VCaP (cell line): ENCODE measurements at regions not wholly inside any gene's neighbourhood (a gene's known extent, or its start where the extent isn't known, plus 50 kb on each side); places are given as distances from the start of the nearest gene placed in this dataset.

Source experiments
- H3K27ac ChIP-seq: fragments of 450-650 bp; 2 replicates; pipeline ENCODE4 v1.5.1; 2017
- CTCF ChIP-seq: fragments of 450-650 bp; conservative IDR thresholded peaks from 2 replicates; pipeline ENCODE4 v1.5.1; 2017; ENCODE audit warnings: mild to moderate bottlenecking, moderate library complexity

GRCh38 chr2:53259395-53260009 lies 508.1 kb upstream of the CHAC2 start:
- no peak for TF ChIP-seq CTCF
- no peak overlapping the region for H3K27ac ChIP-seq

GRCh38 chr2:53257287-53257686 lies 510.3 kb upstream of the CHAC2 start:
- no peak overlapping the region for H3K27ac ChIP-seq
- TF ChIP-seq CTCF = no peak

- H3K27ac ChIP-seq = no peak overlapping the region
- no peak for TF ChIP-seq CTCF
These were observed 514.4 kb upstream of the CHAC2 start for GRCh38 chr2:53253244-53253643.

- no peak overlapping the region for H3K27ac ChIP-seq
- no peak for TF ChIP-seq CTCF
These were observed 515.5 kb upstream of the CHAC2 start for GRCh38 chr2:53252115-53252514.

- no peak for TF ChIP-seq CTCF
- no peak overlapping the region for H3K27ac ChIP-seq
These were observed 519.5 kb upstream of the CHAC2 start for GRCh38 chr2:53247956-53248735.

GRCh38 chr2:53243430-53243829 lies 524.2 kb upstream of the CHAC2 start:
- no peak for TF ChIP-seq CTCF
- no peak overlapping the region for H3K27ac ChIP-seq

- no peak for TF ChIP-seq CTCF
These were observed 525.5 kb upstream of the CHAC2 start for GRCh38 chr2:53242090-53242489.

More at GRCh38 chr2:53242090-53242489, 525.5 kb upstream of the CHAC2 start:
- H3K27ac ChIP-seq = no peak overlapping the region
